CD4-positive, alpha-beta T cell (primary cell): ENCODE measurements at regions not wholly inside any gene's neighbourhood (a gene's known extent, or its start where the extent isn't known, plus 50 kb on each side); places are given as distances from the start of the nearest gene placed in this dataset.
"Not testable (repeated sequence)": the region's sequence is repeated elsewhere in the genome, so short reads cannot be mapped to it uniquely, and the experiment has no call there.

Source experiments
- ATAC-seq: fragments of 200-7000 bp; cut with Tn5 transposase; one replicate; pipeline ENCODE4 v1.10.0; 2022; ENCODE audit warnings: mild to moderate bottlenecking; ENCODE audit not compliant: poor library complexity
- CTCF ChIA-PET: fragments of 350-600 bp; sonication (Branson Sonifier 250); formaldehyde crosslinking; loops from one replicate; lab custom pipeline; 2021; ENCODE audit warnings: antibody characterized with exemption, inconsistent platforms; lab: Charles Lee
- POLR2A ChIA-PET: fragments of 350-600 bp; sonication (Branson Sonifier 250); formaldehyde crosslinking; loops from one replicate; lab custom pipeline; 2021; ENCODE audit warnings: antibody characterized with exemption, inconsistent platforms; lab: Charles Lee
- DNase-seq, 14 experiments: peaks; one replicate each; pipeline ENCODE4 v3.0.0-alpha.2; 2013 to 2020; ENCODE audit warnings: mixed read lengths in 2 of 14
- H3K27ac ChIP-seq, 2 donors: one replicate each; pipeline versions ENCODE4 v1.5.1 to v1.7.0; 2013; ENCODE audit warnings: low read length in 2 of 2, low read depth in 1 of 2, mild to moderate bottlenecking in 1 of 2
- H3K27me3 ChIP-seq, 2 experiments: 1 replicate in 1 of 2; 2 replicates in 1 of 2; pipeline versions ENCODE4 v1.6.1 to v1.7.0; 2013; ENCODE audit warnings: low read length in 2 of 2, control low read depth in 1 of 2, mild to moderate bottlenecking in 1 of 2, moderate library complexity in 1 of 2; ENCODE audit not compliant: insufficient read depth in 2 of 2, control insufficient read depth in 1 of 2
- H3K36me3 ChIP-seq: one replicate; pipeline ENCODE4 v1.6.1; 2013; ENCODE audit warnings: low read length, control low read depth; ENCODE audit not compliant: insufficient read depth
- H3K4me1 ChIP-seq: one replicate; pipeline ENCODE4 v1.6.1; 2013; ENCODE audit warnings: low read length, control low read depth; ENCODE audit not compliant: insufficient read depth
- H3K4me3 ChIP-seq: one replicate; pipeline ENCODE4 v1.5.1; 2013; ENCODE audit warnings: mild to moderate bottlenecking, low read length, moderate library complexity
- H3K9me3 ChIP-seq, 2 experiments: 1 replicate in 1 of 2; 2 replicates in 1 of 2; pipeline versions ENCODE4 v1.6.1 to v1.7.0; 2013; ENCODE audit warnings: low read length in 2 of 2, mild to moderate bottlenecking in 2 of 2, control low read depth in 1 of 2, moderate library complexity in 1 of 2; ENCODE audit not compliant: control insufficient read depth in 1 of 2, insufficient read depth in 1 of 2
- H3K27ac Mint-ChIP-seq: one replicate; pipeline ENCODE4 v1.8.0; 2020; ENCODE audit warnings: mixed read lengths
- H3K27me3 Mint-ChIP-seq: one replicate; pipeline ENCODE4 v1.8.0; 2021; ENCODE audit warnings: mixed read lengths
- H3K36me3 Mint-ChIP-seq: one replicate; pipeline ENCODE4 v1.8.0; 2021; ENCODE audit warnings: low read depth, mixed read lengths
- H3K4me1 Mint-ChIP-seq: one replicate; pipeline ENCODE4 v1.8.0; 2021; ENCODE audit warnings: low read depth, mixed read lengths
- H3K4me3 Mint-ChIP-seq: one replicate; pipeline ENCODE4 v1.8.0; 2020; ENCODE audit warnings: mild to moderate bottlenecking, mixed read lengths
- H3K9me3 Mint-ChIP-seq: one replicate; pipeline ENCODE4 v1.8.0; 2020; ENCODE audit warnings: mixed read lengths
- CTCF ChIP-seq: fragments of 200-600 bp; IDR thresholded peaks from one replicate; pipeline ENCODE4 v1.8.0; 2022; ENCODE audit warnings: antibody characterized with exemption, mild to moderate bottlenecking
- intact Hi-C, 2 experiments: fragments of 100-400 bp; cut with DNase I in 1 of 2; cut with micrococcal nuclease in 1 of 2; formaldehyde crosslinking; loops; one replicate each; pipeline versions ENCODE4 v1.15.1 to v1.9.0; 2023 to 2025; cut with DNase I, micrococcal nuclease

GRCh38 chr1:2957329-2957728 is 63.9 kb upstream of the ACTRT2 start:
- Histone ChIP-seq H3K4me1 (no peaks in the 10 kb centered on the region), H3K27ac (no peak overlapping the region), H3K36me3 (no peaks in the 10 kb centered on the region), H3K4me3 (no peak overlapping the region), H3K27me3 (no peaks in the 10 kb centered on the region), H3K9me3 (peaks cover 22 to 36% of the 10 kb centered on the region in 2 experiments)
- no peaks in the 10 kb centered on the region for H3K36me3 Mint-ChIP-seq
- ChIA-PET POLR2A (no interaction called here), CTCF (no interaction called here)
- peaks cover 6% of the 10 kb centered on the region for H3K9me3 Mint-ChIP-seq
- TF ChIP-seq CTCF, result no peak
- H3K4me3 Mint-ChIP-seq, result no peak overlapping the region
- no peak for DNase-seq
- intact Hi-C loops, result no loop called here
- no peaks in the 10 kb centered on the region for H3K4me1 Mint-ChIP-seq
- no peak overlapping the region for H3K27ac Mint-ChIP-seq
- ATAC-seq, result no peak
- H3K27me3 Mint-ChIP-seq, result peaks cover 3% of the 10 kb centered on the region

- H3K4me1 Mint-ChIP-seq, POLR2A ChIA-PET, H3K4me3 ChIP-seq, H3K27me3 ChIP-seq, H3K27me3 Mint-ChIP-seq, intact Hi-C loops, H3K4me1 ChIP-seq, H3K36me3 ChIP-seq, H3K4me3 Mint-ChIP-seq, H3K36me3 Mint-ChIP-seq, H3K27ac ChIP-seq, DNase-seq, ATAC-seq, H3K27ac Mint-ChIP-seq, H3K9me3 Mint-ChIP-seq, CTCF ChIA-PET: not testable (repeated sequence)
- peaks cover 7 to 27% of the 10 kb centered on the region in 2 experiments for H3K9me3 ChIP-seq
Measured at GRCh38 chr1:2959881-2960280, 61.4 kb upstream of the ACTRT2 start.

- POLR2A ChIA-PET, result no interaction called here
- no peak for ATAC-seq
- peak in 1 of 14 experiments; percentile 15 for DNase-seq
Measured at GRCh38 chr1:2961081-2961480, 60.2 kb upstream of the ACTRT2 start.

More at GRCh38 chr1:2961081-2961480, 60.2 kb upstream of the ACTRT2 start:
- peaks cover 3% of the 10 kb centered on the region for H3K27me3 Mint-ChIP-seq
- peaks cover under 1% of the 10 kb centered on the region for H3K9me3 Mint-ChIP-seq
- no peak overlapping the region for H3K27ac Mint-ChIP-seq
- Histone ChIP-seq H3K36me3 (no peaks in the 10 kb centered on the region), H3K27me3 (no peaks in the 10 kb centered on the region), H3K4me1 (no peaks in the 10 kb centered on the region), H3K4me3 (no peak overlapping the region), H3K9me3 (peaks cover 4 to 18% of the 10 kb centered on the region in 2 experiments), H3K27ac (no peak overlapping the region)
- H3K36me3 Mint-ChIP-seq, result no peaks in the 10 kb centered on the region
- no peak for TF ChIP-seq CTCF
- intact Hi-C loops, result no loop called here
- CTCF ChIA-PET, result no interaction called here
- H3K4me3 Mint-ChIP-seq, result no peak overlapping the region
- no peaks in the 10 kb centered on the region for H3K4me1 Mint-ChIP-seq
